ENCODE measurements at regions not wholly inside any gene's neighbourhood (a gene's known extent, or its start where the extent isn't known, plus 50 kb on each side); places are given as distances from the start of the nearest gene placed in this dataset.

- no peak for DNase-seq
- no peaks in the 10 kb centered on the region for H3K9me3 ChIP-seq
- intact Hi-C loops (cut with DNase I; ENCODE audit: low total_unique reads), result no loop called here
Observed at GRCh38 chr1:164092603-164093353, 466.2 kb upstream of the PBX1 start.

GRCh38 chr1:164093543-164093942 is 465.4 kb upstream of the PBX1 start:
- no peaks in the 10 kb centered on the region for H3K36me3 ChIP-seq
- H3K4me3 ChIP-seq, result no peak overlapping the region
- in situ Hi-C loops (cut with MboI; ENCODE audit: low sequenced_read_pairs in 4 of 4) (no loop called here), intact Hi-C loops (cut with DNase I; ENCODE audit: low total_unique reads) (no loop called here)
- H3K9me3 ChIP-seq, result no peaks in the 10 kb centered on the region
- no peak overlapping the region for H3K27ac ChIP-seq
- ATAC-seq (no peak), DNase-seq (no peak)
- no peaks in the 10 kb centered on the region for H3K4me1 ChIP-seq
- H3K27me3 ChIP-seq, result no peaks in the 10 kb centered on the region
- TF ChIP-seq CTCF (IDR thresholded peaks at IDR 0.05 in 4 of 5, conservative IDR thresholded peaks at IDR 0.05 in 1 of 5) (no peak), POLR2A (IDR thresholded peaks at IDR 0.05) (no peak)

More at GRCh38 chr1:164092603-164093353, 466.2 kb upstream of the PBX1 start:
- Histone ChIP-seq H3K4me1 (no peaks in the 10 kb centered on the region), H3K36me3 (no peaks in the 10 kb centered on the region), H3K4me3 (no peak overlapping the region), H3K27ac (no peak overlapping the region), H3K27me3 (no peaks in the 10 kb centered on the region)
- in situ Hi-C loops (cut with MboI; ENCODE audit: low sequenced_read_pairs in 4 of 4), result no loop called here
- TF ChIP-seq POLR2A (IDR thresholded peaks at IDR 0.05) (no peak), CTCF (IDR thresholded peaks at IDR 0.05 in 4 of 5, conservative IDR thresholded peaks at IDR 0.05 in 1 of 5) (peak in 1 of 5 experiments; percentile 18)
- no peak for ATAC-seq

DNA sequence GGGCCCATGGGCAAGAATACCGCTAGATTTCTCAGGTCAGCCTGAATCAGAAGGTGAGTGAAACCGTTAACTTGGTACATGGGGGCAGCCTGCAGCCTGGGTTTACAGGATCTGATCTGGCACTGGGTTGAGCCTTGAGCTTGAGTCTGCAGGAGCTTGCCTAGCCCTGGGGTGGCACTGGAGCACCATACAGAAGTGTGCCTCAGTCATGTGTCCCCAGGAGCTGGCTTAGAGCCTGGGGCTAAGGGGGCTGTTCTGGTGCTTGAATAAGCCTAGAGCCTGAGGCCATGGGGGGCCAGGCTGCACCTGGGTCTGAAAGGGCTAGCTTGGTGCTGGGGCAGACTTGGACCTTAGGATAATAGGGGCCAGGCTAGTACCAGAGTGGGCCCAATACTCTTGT is 457.2 kb upstream of the PBX1 start:
- Histone ChIP-seq H3K9me3 (no peaks in the 10 kb centered on the region), H3K27ac (no peak overlapping the region), H3K4me3 (no peak overlapping the region), H3K36me3 (no peaks in the 10 kb centered on the region), H3K27me3 (no peaks in the 10 kb centered on the region), H3K4me1 (no peaks in the 10 kb centered on the region)
- intact Hi-C loops (cut with DNase I; ENCODE audit: low total_unique reads) (no loop called here), in situ Hi-C loops (cut with MboI; ENCODE audit: low sequenced_read_pairs in 4 of 4) (no loop called here)
- TF ChIP-seq POLR2A (IDR thresholded peaks at IDR 0.05) (no peak), CTCF (IDR thresholded peaks at IDR 0.05 in 4 of 5, conservative IDR thresholded peaks at IDR 0.05 in 1 of 5) (no peak)
- ATAC-seq, result no peak
- no peak for DNase-seq

GRCh38 chr1:164131949-164132348 is 427.0 kb upstream of the PBX1 start:
- H3K9me3 ChIP-seq, result no peaks in the 10 kb centered on the region
- ATAC-seq (no peak), DNase-seq (no peak)
- no peaks in the 10 kb centered on the region for H3K4me1 ChIP-seq
- no peak for TF ChIP-seq POLR2A (IDR thresholded peaks at IDR 0.05)
- H3K27me3 ChIP-seq, result no peaks in the 10 kb centered on the region
- H3K36me3 ChIP-seq, result no peaks in the 10 kb centered on the region
- no peak overlapping the region for H3K4me3 ChIP-seq
- in situ Hi-C loops (cut with MboI; ENCODE audit: low sequenced_read_pairs in 4 of 4) (no loop called here), intact Hi-C loops (cut with DNase I; ENCODE audit: low total_unique reads) (no loop called here)
- no peak overlapping the region for H3K27ac ChIP-seq

- no peaks in the 10 kb centered on the region for H3K36me3 ChIP-seq
- no peak overlapping the region for H3K27ac ChIP-seq
- no peaks in the 10 kb centered on the region for H3K4me1 ChIP-seq
- H3K9me3 ChIP-seq, result no peaks in the 10 kb centered on the region
- in situ Hi-C loops (cut with MboI; ENCODE audit: low sequenced_read_pairs in 4 of 4), result no loop called here
- no peak overlapping the region for H3K4me3 ChIP-seq
- TF ChIP-seq POLR2A (IDR thresholded peaks at IDR 0.05) (no peak), CTCF (IDR thresholded peaks at IDR 0.05 in 4 of 5, conservative IDR thresholded peaks at IDR 0.05 in 1 of 5) (no peak)
- intact Hi-C loops (cut with DNase I; ENCODE audit: low total_unique reads), result no loop called here
- ATAC-seq (no peak), DNase-seq (no peak)
- no peaks in the 10 kb centered on the region for H3K27me3 ChIP-seq
Observed at GRCh38 chr1:164137273-164137925, 421.6 kb upstream of the PBX1 start.

All from gastrocnemius medialis (tissue), 4 donors.